ENCODE measurements at regions not wholly inside any gene's neighbourhood (a gene's known extent, or its start where the extent isn't known, plus 50 kb on each side); places are given as distances from the start of the nearest gene placed in this dataset.

DNA sequence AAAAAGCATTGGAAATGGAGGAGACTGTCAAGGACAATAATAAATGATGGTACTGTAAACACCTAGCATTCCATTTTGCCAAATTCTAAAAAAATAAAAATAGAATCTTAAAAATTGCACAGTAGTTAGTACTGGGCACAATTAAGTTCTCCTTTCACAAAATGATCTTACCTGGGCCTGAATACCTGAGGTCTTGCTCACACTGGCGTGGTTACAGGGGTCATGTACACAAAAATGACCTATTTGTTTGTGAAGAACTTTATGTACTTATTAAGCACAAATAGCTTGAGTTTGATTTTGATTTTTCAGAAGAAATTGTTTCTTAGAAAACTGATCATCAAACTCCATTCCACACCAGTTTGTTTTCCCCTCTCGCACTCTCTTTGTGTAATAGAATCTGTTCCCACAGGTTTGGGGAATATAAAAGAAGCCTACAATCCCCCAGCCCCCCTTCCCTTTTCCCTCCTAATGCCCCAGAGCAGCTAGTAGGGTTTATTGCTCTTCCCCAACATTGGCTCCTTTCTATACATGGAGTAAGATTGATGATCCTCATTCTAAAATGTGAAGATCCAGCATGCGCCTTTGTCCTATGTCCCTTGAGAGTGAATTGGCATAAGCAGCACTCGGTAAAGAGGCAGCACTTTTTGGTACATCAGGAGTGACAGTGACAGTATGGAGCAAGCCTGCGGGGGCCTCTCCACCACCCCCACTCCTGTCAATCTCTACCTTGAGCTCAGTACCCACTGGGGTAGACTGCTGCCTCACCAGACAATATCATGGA lies 204.3 kb downstream of the ASCL1 start:
- no peak for TF ChIP-seq CTCF (IDR thresholded peaks at IDR 0.05; ENCODE audit: unreplicated experiment)
- no peak overlapping the region for H3K27ac Mint-ChIP-seq (ENCODE audit: unreplicated experiment)
- no peak for DNase-seq
- H3K9me3 Mint-ChIP-seq (ENCODE audit: low read depth, unreplicated experiment): peaks cover 15% of the 10 kb centered on the region
- no peaks in the 10 kb centered on the region for H3K27me3 Mint-ChIP-seq (ENCODE audit: unreplicated experiment)
- CTCF ChIA-PET: no interaction called here
- intact Hi-C loops (cut with micrococcal nuclease; ENCODE audit: unreplicated experiment): no loop called here
- no TSS peak for BruUV-seq (replicated peaks)
- H3K4me1 Mint-ChIP-seq (ENCODE audit: low read depth, unreplicated experiment): no peaks in the 10 kb centered on the region
- H3K36me3 Mint-ChIP-seq (ENCODE audit: insufficient read depth, unreplicated experiment): no peaks in the 10 kb centered on the region
- no peak overlapping the region for H3K4me3 Mint-ChIP-seq (ENCODE audit: low read depth, unreplicated experiment)

DNA sequence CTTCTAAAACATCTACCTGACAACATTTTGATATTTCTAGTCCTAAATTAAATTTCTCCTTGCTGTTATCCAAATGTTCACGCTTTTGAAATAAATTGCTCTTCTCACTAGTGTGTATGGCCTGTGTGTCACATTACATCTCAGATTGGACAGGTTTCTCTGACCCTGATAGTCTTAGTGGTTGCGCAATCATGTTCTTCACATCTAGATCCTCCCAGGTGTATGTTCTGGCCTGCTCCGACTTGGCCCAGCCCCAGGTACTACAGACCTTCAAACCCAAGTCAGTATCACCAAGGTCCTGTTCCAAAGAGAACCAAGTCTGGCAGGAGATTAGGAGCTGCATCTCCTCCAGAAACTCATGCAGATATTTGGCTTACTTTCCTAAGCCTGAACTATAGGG lies 209.5 kb downstream of the ASCL1 start:
- H3K4me3 Mint-ChIP-seq (ENCODE audit: low read depth, unreplicated experiment): no peak overlapping the region
- intact Hi-C loops (cut with micrococcal nuclease; ENCODE audit: unreplicated experiment): no loop called here
- no peaks in the 10 kb centered on the region for H3K27me3 Mint-ChIP-seq (ENCODE audit: unreplicated experiment)
- no peak for TF ChIP-seq CTCF (IDR thresholded peaks at IDR 0.05; ENCODE audit: unreplicated experiment)
- CTCF ChIA-PET: no interaction called here
- peaks cover 25% of the 10 kb centered on the region for H3K9me3 Mint-ChIP-seq (ENCODE audit: low read depth, unreplicated experiment)
- DNase-seq: no peak
- H3K4me1 Mint-ChIP-seq (ENCODE audit: low read depth, unreplicated experiment): no peaks in the 10 kb centered on the region
- H3K36me3 Mint-ChIP-seq (ENCODE audit: insufficient read depth, unreplicated experiment): no peaks in the 10 kb centered on the region
- BruUV-seq (replicated peaks): no TSS peak
- H3K27ac Mint-ChIP-seq (ENCODE audit: unreplicated experiment): no peak overlapping the region

GRCh38 chr12:103172447-103173112 lies 215.1 kb downstream of the ASCL1 start:
- no peak overlapping the region for H3K27ac Mint-ChIP-seq (ENCODE audit: unreplicated experiment)
- H3K36me3 Mint-ChIP-seq (ENCODE audit: insufficient read depth, unreplicated experiment): no peaks in the 10 kb centered on the region
- H3K9me3 Mint-ChIP-seq (ENCODE audit: low read depth, unreplicated experiment): peaks cover 24% of the 10 kb centered on the region
- no peak overlapping the region for H3K4me3 Mint-ChIP-seq (ENCODE audit: low read depth, unreplicated experiment)
- no peak for TF ChIP-seq CTCF (IDR thresholded peaks at IDR 0.05; ENCODE audit: unreplicated experiment)
- intact Hi-C loops (cut with micrococcal nuclease; ENCODE audit: unreplicated experiment): no loop called here
- no TSS peak for BruUV-seq (replicated peaks)
- DNase-seq: no peak
- H3K4me1 Mint-ChIP-seq (ENCODE audit: low read depth, unreplicated experiment): no peaks in the 10 kb centered on the region
- no peaks in the 10 kb centered on the region for H3K27me3 Mint-ChIP-seq (ENCODE audit: unreplicated experiment)
- CTCF ChIA-PET: no interaction called here

DNA sequence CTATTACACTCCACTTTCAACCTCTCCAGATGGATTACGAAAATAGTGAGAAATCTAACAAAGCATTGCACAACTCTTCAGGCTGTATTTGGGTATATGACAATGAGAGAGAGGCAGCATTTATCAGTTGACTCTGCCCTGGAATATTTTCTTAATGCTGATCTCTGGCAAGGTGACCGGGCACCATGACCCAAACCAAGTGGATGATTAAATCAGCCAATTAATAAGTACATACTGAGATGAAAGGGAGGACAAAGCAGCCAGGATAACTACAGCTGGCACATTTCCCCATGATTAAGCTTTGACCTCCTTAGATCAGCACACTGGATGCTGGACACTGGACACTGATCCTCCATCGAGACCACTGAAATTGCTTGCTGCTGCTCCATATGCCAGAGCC lies 218.2 kb downstream of the ASCL1 start:
- intact Hi-C loops (cut with micrococcal nuclease; ENCODE audit: unreplicated experiment): no loop called here
- H3K27me3 Mint-ChIP-seq (ENCODE audit: unreplicated experiment): no peaks in the 10 kb centered on the region
- TF ChIP-seq CTCF (IDR thresholded peaks at IDR 0.05; ENCODE audit: unreplicated experiment): no peak
- no peaks in the 10 kb centered on the region for H3K4me1 Mint-ChIP-seq (ENCODE audit: low read depth, unreplicated experiment)
- CTCF ChIA-PET: no interaction called here
- BruUV-seq (replicated peaks): no TSS peak
- H3K36me3 Mint-ChIP-seq (ENCODE audit: insufficient read depth, unreplicated experiment): no peaks in the 10 kb centered on the region
- no peak overlapping the region for H3K27ac Mint-ChIP-seq (ENCODE audit: unreplicated experiment)
- H3K9me3 Mint-ChIP-seq (ENCODE audit: low read depth, unreplicated experiment): peaks cover 30% of the 10 kb centered on the region
- no peak for DNase-seq
- no peak overlapping the region for H3K4me3 Mint-ChIP-seq (ENCODE audit: low read depth, unreplicated experiment)

Data from Calu3 (cell line).